ENCODE measurements at regions not wholly inside any gene's neighbourhood (a gene's known extent, or its start where the extent isn't known, plus 50 kb on each side); places are given as distances from the start of the nearest gene placed in this dataset.
"Not testable (repeated sequence)": the region's sequence is repeated elsewhere in the genome, so short reads cannot be mapped to it uniquely, and the experiment has no call there.

- H3K27ac Mint-ChIP-seq (ENCODE audit: low read depth); H3K4me3 Mint-ChIP-seq; ATAC-seq (replicated peaks; ENCODE audit: extremely low read depth, poor library complexity, severe bottlenecking); H3K4me1 Mint-ChIP-seq; H3K27me3 Mint-ChIP-seq; H3K36me3 Mint-ChIP-seq (ENCODE audit: insufficient read depth); H3K9me3 Mint-ChIP-seq; DNase-seq (ENCODE audit: low spot score in 2 of 2): not testable (repeated sequence)
Observed at GRCh38 chr11:67797726-67798521, 123.5 kb upstream of the ALDH3B2 start.

- H3K27me3 Mint-ChIP-seq: no peaks in the 10 kb centered on the region
- H3K36me3 Mint-ChIP-seq (ENCODE audit: insufficient read depth): no peaks in the 10 kb centered on the region
- H3K4me1 Mint-ChIP-seq: peaks cover 11% of the 10 kb centered on the region
- no peak overlapping the region for H3K4me3 Mint-ChIP-seq
- no peaks in the 10 kb centered on the region for H3K9me3 Mint-ChIP-seq
- H3K27ac Mint-ChIP-seq (ENCODE audit: low read depth): no peak overlapping the region
- ATAC-seq (replicated peaks; ENCODE audit: extremely low read depth, poor library complexity, severe bottlenecking) (no peak), DNase-seq (ENCODE audit: low spot score in 2 of 2) (no peak)
Observed at GRCh38 chr11:67795746-67796145, 121.3 kb upstream of the ALDH3B2 start.

- ATAC-seq (replicated peaks; ENCODE audit: extremely low read depth, poor library complexity, severe bottlenecking); H3K36me3 Mint-ChIP-seq (ENCODE audit: insufficient read depth); H3K27me3 Mint-ChIP-seq; H3K4me3 Mint-ChIP-seq; H3K9me3 Mint-ChIP-seq; DNase-seq (ENCODE audit: low spot score in 2 of 2); H3K27ac Mint-ChIP-seq (ENCODE audit: low read depth): not testable (repeated sequence)
- H3K4me1 Mint-ChIP-seq: peaks cover 11% of the 10 kb centered on the region
Observed at GRCh38 chr11:67793750-67794149, 119.3 kb upstream of the ALDH3B2 start.

GRCh38 chr11:67792273-67792990 is 118.0 kb upstream of the ALDH3B2 start:
- H3K27ac Mint-ChIP-seq (ENCODE audit: low read depth); H3K9me3 Mint-ChIP-seq; H3K36me3 Mint-ChIP-seq (ENCODE audit: insufficient read depth); H3K27me3 Mint-ChIP-seq; ATAC-seq (replicated peaks; ENCODE audit: extremely low read depth, poor library complexity, severe bottlenecking): not testable (repeated sequence)
- peak; percentile 37 to 38 for DNase-seq (ENCODE audit: low spot score in 2 of 2)
- H3K4me3 Mint-ChIP-seq: peak overlapping the region; percentile 64
- peaks cover 11% of the 10 kb centered on the region for H3K4me1 Mint-ChIP-seq

GRCh38 chr11:67791598-67792170 is 117.3 kb upstream of the ALDH3B2 start:
- Mint-ChIP-seq H3K4me3 (peak overlapping the region; percentile 64), H3K4me1 (peaks cover 11% of the 10 kb centered on the region)
- not testable (repeated sequence) for DNase-seq (ENCODE audit: low spot score in 2 of 2); ATAC-seq (replicated peaks; ENCODE audit: extremely low read depth, poor library complexity, severe bottlenecking); H3K27ac Mint-ChIP-seq (ENCODE audit: low read depth); H3K27me3 Mint-ChIP-seq; H3K9me3 Mint-ChIP-seq; H3K36me3 Mint-ChIP-seq (ENCODE audit: insufficient read depth)

GRCh38 chr11:67788341-67788695 is 113.9 kb upstream of the ALDH3B2 start:
- not testable (repeated sequence) for H3K36me3 Mint-ChIP-seq (ENCODE audit: insufficient read depth); ATAC-seq (replicated peaks; ENCODE audit: extremely low read depth, poor library complexity, severe bottlenecking); H3K4me3 Mint-ChIP-seq; DNase-seq (ENCODE audit: low spot score in 2 of 2); H3K9me3 Mint-ChIP-seq; H3K27ac Mint-ChIP-seq (ENCODE audit: low read depth); H3K27me3 Mint-ChIP-seq
- H3K4me1 Mint-ChIP-seq: peaks cover 11% of the 10 kb centered on the region

- not testable (repeated sequence) for ATAC-seq (replicated peaks; ENCODE audit: extremely low read depth, poor library complexity, severe bottlenecking); H3K4me3 Mint-ChIP-seq; H3K36me3 Mint-ChIP-seq (ENCODE audit: insufficient read depth); H3K27ac Mint-ChIP-seq (ENCODE audit: low read depth); DNase-seq (ENCODE audit: low spot score in 2 of 2); H3K9me3 Mint-ChIP-seq; H3K27me3 Mint-ChIP-seq
- peaks cover 11% of the 10 kb centered on the region for H3K4me1 Mint-ChIP-seq
Observed at GRCh38 chr11:67787681-67788340, 113.4 kb upstream of the ALDH3B2 start.

GRCh38 chr11:67781967-67782366 is 107.5 kb upstream of the ALDH3B2 start:
- not testable (repeated sequence) for ATAC-seq (replicated peaks; ENCODE audit: extremely low read depth, poor library complexity, severe bottlenecking); H3K9me3 Mint-ChIP-seq; H3K4me1 Mint-ChIP-seq; DNase-seq (ENCODE audit: low spot score in 2 of 2); H3K36me3 Mint-ChIP-seq (ENCODE audit: insufficient read depth); H3K4me3 Mint-ChIP-seq; H3K27ac Mint-ChIP-seq (ENCODE audit: low read depth)
- peaks cover 33% of the 10 kb centered on the region for H3K27me3 Mint-ChIP-seq

GRCh38 chr11:67781506-67781905 is 107.1 kb upstream of the ALDH3B2 start:
- peaks cover 36% of the 10 kb centered on the region for H3K27me3 Mint-ChIP-seq
- ATAC-seq (replicated peaks; ENCODE audit: extremely low read depth, poor library complexity, severe bottlenecking); H3K4me3 Mint-ChIP-seq; H3K36me3 Mint-ChIP-seq (ENCODE audit: insufficient read depth); H3K27ac Mint-ChIP-seq (ENCODE audit: low read depth); DNase-seq (ENCODE audit: low spot score in 2 of 2); H3K9me3 Mint-ChIP-seq; H3K4me1 Mint-ChIP-seq: not testable (repeated sequence)

GRCh38 chr11:67780056-67780455 is 105.6 kb upstream of the ALDH3B2 start:
- Mint-ChIP-seq H3K27me3 (peaks cover 51% of the 10 kb centered on the region), H3K4me3 (no peak overlapping the region), H3K27ac (ENCODE audit: low read depth) (peak overlapping the region; percentile 54), H3K36me3 (ENCODE audit: insufficient read depth) (peaks cover 3% of the 10 kb centered on the region), H3K9me3 (no peaks in the 10 kb centered on the region), H3K4me1 (no peaks in the 10 kb centered on the region)
- DNase-seq (ENCODE audit: low spot score in 2 of 2): no peak
- ATAC-seq (replicated peaks; ENCODE audit: extremely low read depth, poor library complexity, severe bottlenecking): no peak

GRCh38 chr11:67779189-67779875 is 104.9 kb upstream of the ALDH3B2 start:
- H3K36me3 Mint-ChIP-seq (ENCODE audit: insufficient read depth); H3K9me3 Mint-ChIP-seq; H3K4me1 Mint-ChIP-seq; H3K4me3 Mint-ChIP-seq; ATAC-seq (replicated peaks; ENCODE audit: extremely low read depth, poor library complexity, severe bottlenecking); DNase-seq (ENCODE audit: low spot score in 2 of 2): not testable (repeated sequence)
- Mint-ChIP-seq H3K27me3 (peaks cover 58% of the 10 kb centered on the region), H3K27ac (ENCODE audit: low read depth) (peak overlapping the region; percentile 54)

GRCh38 chr11:67776852-67777520 is 102.6 kb upstream of the ALDH3B2 start:
- Mint-ChIP-seq H3K27me3 (peaks cover 66% of the 10 kb centered on the region), H3K36me3 (ENCODE audit: insufficient read depth) (peaks cover 5% of the 10 kb centered on the region)

More at GRCh38 chr11:67776852-67777520, 102.6 kb upstream of the ALDH3B2 start:
- Mint-ChIP-seq H3K4me1 (no peaks in the 10 kb centered on the region), H3K4me3 (no peak overlapping the region), H3K9me3 (no peaks in the 10 kb centered on the region), H3K27ac (ENCODE audit: low read depth) (no peak overlapping the region)
- ATAC-seq (replicated peaks; ENCODE audit: extremely low read depth, poor library complexity, severe bottlenecking) (no peak), DNase-seq (ENCODE audit: low spot score in 2 of 2) (no peak)

Data from central memory CD8-positive, alpha-beta T cell (primary cell).